ENCODE measurements at regions not wholly inside any gene's neighbourhood (a gene's known extent, or its start where the extent isn't known, plus 50 kb on each side); places are given as distances from the start of the nearest gene placed in this dataset.

GRCh38 chrX:5242091-5242790 lies 986.4 kb downstream of the NLGN4X start:
- POLR2A ChIA-PET (ENCODE audit: unreplicated experiment), result no interaction called here

More at GRCh38 chrX:5242091-5242790, 986.4 kb downstream of the NLGN4X start:
- TF ChIP-seq CTCF (conservative IDR thresholded peaks at IDR 0.05; ENCODE audit: low read depth, low read length), result no peak
- Histone ChIP-seq H2BK20ac (ENCODE audit: low read depth, low read length) (no peak overlapping the region), H3K4ac (ENCODE audit: low read depth, low read length) (no peak overlapping the region), H3K56ac (ENCODE audit: extremely low read depth, insufficient read depth, low read length) (no peak overlapping the region), H3K14ac (replicated peaks; ENCODE audit: low read depth, low read length) (no peak overlapping the region), H4K8ac (ENCODE audit: low read depth in 2 of 2, low read length in 2 of 2) (no peak overlapping the region), H3K27ac (ENCODE audit: insufficient read depth, low read length) (no peak overlapping the region), H3K23ac (ENCODE audit: low read depth, low read length) (no peak overlapping the region), H4K5ac (ENCODE audit: low read depth, low read length) (no peak overlapping the region), H3K18ac (ENCODE audit: low read depth, low read length) (no peak overlapping the region), H2AK9ac (replicated peaks; ENCODE audit: low read depth, low read length, poor library complexity) (no peak overlapping the region), H3K4me2 (ENCODE audit: low read depth, low read length) (no peak overlapping the region), H2AFZ (replicated peaks; ENCODE audit: low read length, poor library complexity) (no peak overlapping the region), H2AK5ac (ENCODE audit: low read depth, low read length) (no peak overlapping the region), H3K9ac (ENCODE audit: low read depth, low read length) (no peak overlapping the region), H2BK120ac (ENCODE audit: low read depth, low read length) (no peak overlapping the region), H3K9me1 (ENCODE audit: insufficient read depth, low read length) (no peaks in the 10 kb centered on the region), H2BK15ac (ENCODE audit: low read depth, low read length) (no peak overlapping the region), H3K4me1 (ENCODE audit: control insufficient read depth, insufficient read depth, low read length) (no peaks in the 10 kb centered on the region), H3K4me3 (ENCODE audit: insufficient read depth, low read depth, low read length) (no peak overlapping the region), H4K20me1 (ENCODE audit: insufficient read depth, low read length) (no peaks in the 10 kb centered on the region), H2BK5ac (ENCODE audit: low read depth, low read length, poor library complexity, severe bottlenecking) (no peak overlapping the region), H3K9me3 (ENCODE audit: control insufficient read depth, insufficient read depth, low read length) (no peaks in the 10 kb centered on the region; the same call in 1 of the 2 replicates), H4K91ac (ENCODE audit: insufficient read depth, low read depth, low read length) (no peak overlapping the region), H3K27me3 (ENCODE audit: control insufficient read depth, insufficient read depth, low read length) (no peaks in the 10 kb centered on the region), H3K36me3 (ENCODE audit: control insufficient read depth, insufficient read depth, low read length) (no peaks in the 10 kb centered on the region), H3K79me1 (ENCODE audit: low read depth in 1 of 2, low read length in 2 of 2) (no peaks in the 10 kb centered on the region)
- BruUV-seq (replicated peaks), result no TSS peak
- CTCF ChIA-PET, result no interaction called here
- WGBS, 2 experiments (ENCODE audit: extremely low coverage in 2 of 2, insufficient read length in 1 of 2), result no CpG with 5 or more reads among the region's 7 CpGs
- dilution Hi-C loops (cut with HindIII; ENCODE audit: low sequenced_read_pairs, unreplicated experiment) (no loop called here), in situ Hi-C loops (cut with MboI; ENCODE audit: low sequenced_read_pairs) (no loop called here), intact Hi-C loops (cut with micrococcal nuclease) (no loop called here)
- ATAC-seq (ENCODE audit: low read depth), result no peak
- no peak for DNase-seq

All from IMR-90 (cell line).